Dedifferentiated amniotic fluid mesenchymal stem cell (primary cell): ENCODE measurements at regions not wholly inside any gene's neighbourhood (a gene's known extent, or its start where the extent isn't known, plus 50 kb on each side); places are given as distances from the start of the nearest gene placed in this dataset.
A peak's percentile ranks its signal among the peaks of the same experiment; 100 is the strongest.
"Not testable (repeated sequence)": the region's sequence is repeated elsewhere in the genome, so short reads cannot be mapped to it uniquely, and the experiment has no call there.

Experiments used
- DNase-seq: peaks from one replicate; pipeline ENCODE4 v3.0.0-alpha.2; 2016; ENCODE audit errors: extremely low spot score

DNA sequence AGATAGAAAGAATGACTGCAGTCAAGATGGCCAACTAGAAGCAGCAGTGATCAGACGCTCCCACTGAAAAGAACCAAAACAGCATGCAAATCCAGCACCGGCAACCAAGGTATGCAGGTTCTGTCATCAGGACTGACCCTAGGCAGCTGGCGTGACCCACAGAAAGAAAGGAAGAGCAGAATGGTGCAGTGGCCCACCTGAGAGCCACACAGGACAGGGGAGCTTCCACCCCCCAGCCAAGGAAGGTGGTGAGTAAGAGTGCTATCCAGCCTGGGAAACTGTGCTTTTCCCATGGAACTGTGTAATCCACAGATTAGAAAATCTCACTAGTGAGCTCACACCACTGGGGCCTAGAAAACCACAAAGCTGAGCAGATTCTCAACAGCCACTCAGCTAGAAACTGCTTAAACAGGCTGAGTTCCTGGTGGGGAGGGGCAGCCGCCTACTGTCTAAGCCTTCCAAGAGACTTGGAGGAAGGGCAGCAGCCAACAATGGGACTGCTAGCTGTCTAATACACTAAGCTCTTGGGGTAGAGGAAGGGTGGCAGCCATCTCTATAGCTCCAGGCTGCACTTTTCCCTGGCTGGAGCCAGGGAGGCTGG is 127.9 kb downstream of the EVA1A start:
- DNase-seq, result no peak

DNA sequence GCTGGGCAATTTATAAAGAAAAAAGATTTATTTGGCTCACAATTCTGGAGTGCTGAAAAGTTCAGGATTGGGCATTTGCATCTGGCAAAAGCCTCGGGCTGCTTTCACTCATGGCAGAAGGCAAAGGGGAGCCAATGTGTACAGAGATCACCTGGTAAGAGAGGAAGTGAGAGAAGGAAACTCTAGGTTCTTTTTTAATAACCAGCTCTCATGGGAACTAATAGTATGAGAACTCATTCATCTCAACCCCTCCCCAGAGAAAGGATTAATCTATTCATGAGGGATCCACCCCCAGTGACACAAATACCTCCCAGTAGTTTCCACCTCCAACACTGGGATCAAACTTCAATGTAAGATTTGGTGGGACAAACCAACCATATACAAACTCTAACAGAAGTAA is 129.0 kb downstream of the EVA1A start:
- DNase-seq, result no peak

DNA sequence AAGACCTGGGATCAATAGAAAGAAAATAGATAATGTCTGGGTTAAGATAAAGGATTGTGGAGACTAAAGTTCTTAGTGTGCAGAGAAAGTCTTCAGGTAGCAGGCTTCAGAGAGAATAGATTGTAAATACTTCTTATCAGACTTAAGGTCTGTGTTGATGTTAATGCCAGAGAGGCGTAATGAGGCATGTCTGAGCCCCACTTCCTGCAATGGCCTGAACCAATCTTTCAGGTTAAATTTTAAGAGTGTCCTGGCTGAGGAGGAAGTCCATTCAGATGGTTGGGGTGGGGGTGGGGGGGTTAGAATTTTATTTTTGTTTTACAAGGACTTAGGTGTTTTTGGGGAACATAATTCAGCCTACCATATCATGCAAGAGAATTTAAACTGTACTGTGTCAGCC is 129.5 kb downstream of the EVA1A start:
- no peak for DNase-seq

DNA sequence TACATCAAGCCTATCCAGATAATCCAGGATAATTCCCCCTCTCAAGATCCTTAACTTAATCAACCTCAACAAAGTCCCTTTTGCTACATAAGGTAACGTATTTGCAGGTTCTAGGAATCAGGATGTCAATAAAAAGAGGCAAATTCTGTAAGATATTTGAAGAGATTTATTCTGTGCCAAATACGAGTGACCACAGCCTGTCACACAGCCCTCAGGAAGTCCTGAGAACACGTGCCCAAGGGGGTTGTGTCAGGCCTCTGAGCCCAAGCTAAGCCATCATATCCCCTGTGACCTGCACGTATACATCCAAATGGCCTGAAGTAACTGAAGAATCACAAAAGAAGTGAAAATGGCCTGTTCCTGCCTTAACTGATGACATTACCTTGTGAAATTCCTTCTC is 130.3 kb downstream of the EVA1A start:
- not testable (repeated sequence) for DNase-seq

DNA sequence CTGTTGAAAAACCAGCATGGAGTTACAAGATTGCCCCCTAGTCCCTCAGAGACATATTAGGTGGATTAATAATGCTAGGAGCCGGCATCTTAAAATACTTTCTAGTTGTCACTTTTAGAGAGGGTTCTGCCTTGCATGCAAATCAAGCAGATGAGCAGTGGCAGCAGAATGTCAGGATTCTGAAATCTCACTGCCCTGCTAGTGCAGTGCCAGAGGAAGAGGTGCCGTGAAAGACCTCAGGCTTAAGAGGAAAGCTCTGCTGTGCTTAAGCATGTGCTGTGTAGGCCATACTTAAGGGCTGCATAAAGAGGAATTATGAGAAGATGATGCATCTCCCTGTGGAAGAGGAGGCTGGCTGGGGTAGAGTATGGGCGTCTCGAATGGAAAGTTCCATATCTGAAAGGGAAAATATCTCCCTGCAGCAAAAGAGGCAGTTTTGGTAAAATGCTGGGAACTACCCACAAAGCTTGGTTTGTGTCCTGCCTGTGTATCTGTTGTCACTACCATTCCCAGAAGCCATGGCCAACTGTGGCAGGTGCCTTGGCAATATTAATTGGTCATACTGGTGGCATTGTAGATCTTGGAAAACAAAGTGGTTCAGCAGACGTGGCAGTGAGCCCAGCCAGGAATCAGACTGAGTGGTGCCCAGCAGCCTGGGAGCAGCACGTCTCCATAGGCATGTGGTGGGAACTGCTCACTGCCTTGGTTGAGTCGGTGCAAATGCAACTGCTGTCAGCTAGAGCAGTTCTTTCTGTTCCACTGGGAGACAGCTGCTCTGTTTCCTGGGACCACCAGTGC is 131.9 kb downstream of the EVA1A start:
- DNase-seq, result no peak

DNA sequence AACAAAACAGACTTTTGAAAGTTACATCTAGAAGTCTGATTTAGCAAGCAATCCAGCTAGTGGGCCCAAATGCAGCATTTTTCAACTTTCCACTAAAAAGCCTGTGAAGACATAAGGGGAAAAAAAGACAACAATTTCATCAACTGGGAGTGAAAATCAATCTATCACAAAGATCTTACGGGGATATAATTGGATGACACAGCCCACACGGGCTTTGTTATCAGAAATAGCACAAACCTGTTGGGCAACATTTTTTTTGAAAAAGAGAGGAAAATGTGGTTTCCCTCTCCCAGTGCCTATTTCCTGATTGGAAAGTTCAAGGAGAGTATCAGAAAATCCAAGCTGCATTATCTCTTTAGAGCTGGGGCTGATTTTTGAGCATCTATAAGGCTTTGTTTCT is 132.7 kb downstream of the EVA1A start:
- DNase-seq, result no peak

DNA sequence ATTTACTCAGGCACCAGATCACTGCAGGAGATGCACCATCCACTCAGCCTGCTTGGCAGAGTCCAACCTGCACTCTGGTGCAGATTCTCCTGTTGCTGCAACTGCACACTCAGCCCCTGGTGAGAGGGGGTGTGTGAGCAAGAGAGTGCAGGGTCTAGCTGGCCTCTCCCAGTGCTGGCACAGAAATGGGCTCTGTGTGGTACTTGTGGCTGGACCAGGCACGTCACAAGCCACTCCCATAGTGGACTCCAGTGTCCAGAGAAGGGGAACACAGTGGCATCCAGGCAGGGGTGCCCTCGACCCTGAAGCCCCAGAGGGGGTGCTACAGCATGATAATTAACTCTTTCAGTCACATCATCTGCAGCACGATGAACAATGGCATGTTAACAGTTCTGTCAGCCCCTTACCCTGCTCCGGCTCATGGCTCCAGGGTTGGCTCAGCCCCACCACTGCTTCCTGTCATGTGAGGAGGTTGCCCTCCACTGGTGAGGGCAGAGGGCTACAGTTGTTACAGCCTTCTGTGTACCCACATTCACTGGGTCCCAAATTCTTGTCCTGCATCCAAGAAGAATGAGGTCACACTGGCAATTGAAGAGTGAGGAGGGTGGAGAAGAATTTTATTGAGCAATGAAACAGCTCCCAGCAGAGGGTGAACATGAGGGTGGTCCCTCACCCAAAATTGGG is 135.7 kb downstream of the EVA1A start:
- no peak for DNase-seq

DNA sequence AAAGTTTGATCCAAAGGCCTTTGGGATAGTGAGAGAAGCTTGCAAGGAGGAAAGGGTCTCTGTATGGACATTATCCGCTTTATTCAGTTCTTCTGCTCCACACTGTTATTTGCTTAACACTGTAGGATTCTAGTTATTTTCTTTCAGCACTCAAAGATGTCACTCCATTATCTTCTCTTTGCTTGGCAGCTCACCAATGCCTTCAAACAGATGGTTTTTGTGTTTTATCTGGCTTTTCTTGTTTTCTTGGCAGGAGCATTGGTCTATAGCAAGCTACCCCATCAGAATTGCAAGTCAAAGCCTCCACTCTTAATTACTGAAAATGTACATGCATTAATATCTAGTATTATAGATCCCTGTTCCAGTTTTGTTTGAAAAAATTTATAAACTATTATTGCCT is 138.8 kb downstream of the EVA1A start:
- no peak for DNase-seq

DNA sequence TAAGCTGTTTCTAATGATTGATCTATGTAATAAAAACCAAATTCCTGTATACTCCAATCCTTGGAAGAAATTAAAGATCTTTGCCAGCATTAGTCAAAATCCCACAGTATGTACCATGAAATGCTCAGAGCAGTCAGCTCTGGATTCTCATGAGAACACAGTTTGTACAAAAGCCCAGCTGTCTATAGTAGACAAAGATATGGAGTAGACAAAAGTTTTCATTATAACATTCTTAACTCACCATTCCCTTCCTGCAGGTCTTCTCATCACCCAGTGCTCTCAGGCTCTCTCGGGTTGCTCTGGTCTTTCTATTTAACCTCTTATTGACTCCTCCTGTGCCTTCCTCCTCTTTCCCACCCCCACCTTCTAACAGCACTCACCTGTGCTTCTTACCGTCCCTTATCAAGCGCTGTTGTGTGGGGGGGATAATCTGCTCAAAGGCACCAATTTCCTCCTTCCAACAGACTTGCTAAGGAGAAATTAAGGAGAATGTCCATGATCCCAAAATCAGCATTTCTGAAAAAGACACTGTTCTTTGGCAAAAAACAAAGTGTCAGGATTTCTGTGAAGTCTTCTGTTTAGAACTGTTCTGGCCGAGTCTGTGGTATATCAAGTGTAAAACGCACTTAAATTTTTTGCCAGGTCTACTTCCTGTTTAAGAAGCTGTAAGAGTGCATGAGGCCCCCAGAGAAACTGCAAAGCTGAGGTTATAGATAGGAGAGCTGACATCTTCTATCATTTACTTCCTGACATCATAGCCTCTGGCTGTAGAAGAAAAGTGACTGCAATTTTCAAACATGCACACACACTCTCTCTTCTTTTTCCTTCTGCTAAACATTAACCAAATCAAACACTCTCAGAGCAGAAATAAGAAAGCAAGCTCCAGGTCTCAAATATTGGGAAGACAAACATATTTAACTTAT is 144.1 kb downstream of the EVA1A start:
- no peak for DNase-seq

DNA sequence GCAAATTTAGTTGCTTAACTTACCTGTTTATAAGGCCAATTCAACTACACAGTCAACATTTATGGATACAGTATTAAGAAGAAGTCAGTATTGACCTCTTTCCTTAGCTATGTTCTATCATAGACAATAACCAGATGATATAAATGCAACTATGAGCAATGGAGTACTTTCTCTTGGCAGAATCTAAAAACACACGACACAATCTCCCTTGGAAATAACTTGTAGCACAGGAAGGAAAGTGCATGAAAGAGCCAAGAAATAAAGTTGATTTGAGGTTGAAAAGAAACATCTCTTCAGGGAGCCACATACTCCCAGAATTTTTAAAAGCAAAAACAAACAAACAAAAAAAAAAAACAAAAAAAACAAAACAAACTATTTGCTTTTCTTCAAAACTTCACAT is 145.0 kb downstream of the EVA1A start:
- DNase-seq, result no peak

DNA sequence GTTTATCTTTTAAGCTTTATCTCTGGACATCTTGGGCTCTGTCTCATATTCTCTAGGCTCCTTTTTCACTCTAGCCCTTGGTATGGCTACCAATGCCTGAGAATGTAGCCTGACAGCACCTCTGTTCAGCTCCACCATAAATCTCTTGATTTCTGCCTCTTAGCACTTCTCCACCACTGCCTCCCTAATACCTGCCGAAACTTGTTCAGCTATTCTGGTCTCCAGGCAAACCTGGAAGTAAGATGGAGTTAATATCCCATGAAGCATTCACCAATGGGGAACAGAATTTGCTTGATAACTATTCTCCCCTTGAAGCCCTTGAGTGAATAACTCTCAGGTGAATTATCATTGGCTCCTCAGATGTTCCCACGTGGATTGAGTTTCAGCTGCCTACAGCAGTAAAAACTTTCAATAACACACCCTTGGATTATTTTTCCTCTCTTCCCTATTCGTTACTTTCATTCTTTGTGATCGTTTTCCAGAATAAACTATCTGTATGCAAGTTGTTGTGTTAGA is 145.6 kb downstream of the EVA1A start:
- DNase-seq, result no peak

DNA sequence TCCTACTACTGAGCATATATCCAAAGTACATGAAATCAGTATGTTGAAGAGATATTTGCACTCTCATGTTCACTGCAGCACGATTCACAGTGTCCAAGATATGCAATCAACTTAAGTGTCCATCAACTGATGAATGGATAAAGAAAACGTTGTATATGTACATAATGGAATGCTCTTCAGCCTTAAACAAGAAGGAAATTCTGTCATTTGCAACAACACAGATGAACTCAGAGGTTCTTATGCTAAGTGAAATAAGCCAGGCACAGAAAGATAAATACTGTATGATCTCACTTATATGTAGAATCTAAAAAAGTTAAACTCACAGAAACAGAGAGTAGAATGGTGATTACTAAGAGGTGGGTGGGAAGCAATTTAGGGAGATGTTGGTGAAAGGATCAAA is 149.2 kb downstream of the EVA1A start:
- DNase-seq, result no peak

DNA sequence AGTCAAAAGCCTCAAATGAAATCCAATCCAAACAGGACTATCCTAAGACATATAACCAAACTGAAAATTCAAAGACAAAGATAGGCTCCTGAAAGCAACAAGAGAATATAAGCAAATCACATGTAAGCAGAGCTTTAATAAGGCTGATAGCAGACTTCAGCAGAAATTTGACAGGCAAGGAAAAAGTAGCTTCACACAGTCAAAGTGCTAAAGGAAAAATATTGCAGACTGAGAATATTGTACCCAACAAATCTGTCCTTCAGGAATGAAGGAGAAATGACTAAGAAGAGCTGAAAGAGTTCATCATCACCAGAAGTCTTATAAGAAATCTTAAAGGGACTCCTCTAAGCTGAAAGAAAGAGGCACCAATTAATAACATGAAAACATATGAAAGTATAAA is 150.0 kb downstream of the EVA1A start:
- DNase-seq, result no peak

DNA sequence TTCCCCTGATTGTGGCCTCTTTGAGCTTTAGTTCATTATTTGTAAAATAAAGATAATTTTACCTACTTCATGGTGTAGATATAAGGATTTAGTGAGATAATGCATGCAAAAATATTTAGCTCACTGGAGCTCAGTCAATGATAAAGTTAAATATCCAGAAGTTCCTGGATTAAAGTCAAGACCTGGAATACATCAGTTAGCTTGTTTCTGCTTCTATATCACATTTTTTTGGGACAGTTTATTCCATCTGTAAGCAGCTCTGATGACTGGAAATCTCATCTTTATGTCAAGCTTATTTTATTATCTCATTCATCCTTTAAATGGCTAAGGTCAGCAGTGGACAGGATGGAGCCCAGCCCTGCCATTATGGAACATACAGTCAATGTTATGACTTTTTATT is 152.0 kb downstream of the EVA1A start:
- no peak for DNase-seq

DNA sequence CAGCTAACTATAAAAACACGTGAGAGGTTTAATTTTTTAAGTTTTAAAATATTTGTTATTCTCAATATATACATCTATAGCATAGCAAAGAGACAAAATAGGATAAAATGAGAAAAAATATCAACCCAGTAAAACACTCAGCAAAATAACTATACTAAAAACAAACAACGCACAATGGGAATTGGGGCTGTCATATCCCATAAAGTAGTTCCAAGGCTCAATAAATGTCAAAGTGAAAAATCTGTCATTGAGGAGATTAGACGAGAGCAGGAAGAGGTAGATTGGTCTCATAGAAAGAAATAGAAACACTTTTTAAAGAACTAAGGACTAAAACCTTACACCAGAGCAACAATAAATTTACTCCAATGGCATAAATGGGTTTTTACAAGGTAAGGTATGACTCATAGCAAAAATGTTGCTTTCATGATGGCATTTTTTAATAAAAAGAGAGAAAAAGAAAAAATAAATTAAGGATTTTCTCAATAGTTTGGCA is 153.7 kb downstream of the EVA1A start:
- DNase-seq, result no peak

DNA sequence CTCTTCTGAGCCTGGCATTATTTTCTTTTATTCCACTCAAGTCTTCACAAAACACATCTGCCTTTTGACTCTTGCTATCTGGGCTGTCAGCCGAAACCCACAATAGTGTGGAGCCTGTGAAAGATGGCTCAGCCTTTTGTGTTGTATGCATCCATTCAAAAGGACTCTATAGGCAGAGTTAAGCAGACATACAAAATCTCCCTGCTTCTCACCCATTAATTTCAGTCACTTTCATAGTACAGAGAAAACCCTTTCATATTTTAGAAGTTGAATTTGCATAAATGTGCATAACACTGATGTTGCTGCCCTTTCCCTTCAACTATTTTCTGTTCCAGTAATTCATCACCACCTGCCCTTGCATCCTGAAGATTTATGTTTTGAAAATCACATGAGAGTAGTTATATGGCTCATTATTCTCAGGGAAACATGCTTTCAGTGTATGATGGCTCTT is 154.6 kb downstream of the EVA1A start:
- no peak for DNase-seq

DNA sequence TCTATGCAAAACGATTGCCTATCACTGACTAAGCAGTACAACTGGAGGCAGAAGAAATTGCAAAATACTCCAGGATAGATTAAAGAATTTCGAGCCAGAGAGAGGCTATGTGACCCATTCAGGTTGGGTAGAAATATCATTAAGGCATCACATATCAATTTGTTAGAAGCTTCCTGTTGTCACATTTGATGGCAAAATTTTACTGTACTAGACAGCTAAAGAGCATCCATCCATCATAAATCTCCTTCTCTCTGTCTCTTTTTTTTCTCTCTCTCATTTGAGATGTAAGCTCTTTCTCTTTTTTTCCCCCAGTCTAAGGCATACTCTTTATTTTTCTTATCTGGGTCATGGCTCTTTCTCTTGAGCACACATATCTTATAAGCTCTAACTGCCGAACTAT is 155.7 kb downstream of the EVA1A start:
- DNase-seq, result no peak

DNA sequence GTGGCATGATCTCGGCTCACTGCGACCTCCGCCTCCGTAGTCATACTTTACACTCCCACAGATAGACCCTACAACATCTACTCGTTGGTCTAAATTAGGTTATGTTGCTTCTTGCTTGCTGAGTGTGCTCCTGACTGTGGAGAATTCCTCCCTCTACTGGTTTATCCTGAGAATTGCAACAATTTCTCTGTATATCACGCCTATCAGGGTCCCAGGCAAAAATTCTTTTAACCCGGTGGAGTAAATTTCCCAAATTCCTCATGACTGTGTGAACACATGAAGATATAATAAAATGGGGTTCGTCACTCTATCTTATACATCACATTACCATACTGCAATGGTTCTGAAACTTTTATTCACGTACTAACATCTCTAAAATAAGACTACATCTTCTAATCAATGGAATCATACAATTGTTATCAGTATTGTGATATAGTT is 156.7 kb downstream of the EVA1A start:
- DNase-seq, result peak; percentile 60

DNA sequence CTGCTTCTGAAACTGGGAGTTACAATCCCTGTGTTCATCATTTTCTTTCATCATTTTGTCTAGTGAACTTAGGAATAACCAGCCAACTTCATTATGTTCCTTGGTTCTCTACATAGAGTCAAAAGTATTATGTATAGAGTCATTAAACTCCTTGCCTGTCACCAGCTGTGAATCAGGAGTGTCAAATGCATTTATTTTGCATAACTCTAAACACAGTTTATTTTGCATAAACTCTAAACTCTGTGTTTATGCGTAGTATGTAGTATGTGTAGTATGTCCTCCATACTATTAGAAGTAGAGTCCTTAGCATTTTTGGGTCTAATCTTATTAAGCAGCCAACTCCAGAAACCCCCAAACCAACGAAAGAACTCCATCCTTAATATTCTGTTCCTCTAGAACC is 164.4 kb downstream of the EVA1A start:
- no peak for DNase-seq

DNA sequence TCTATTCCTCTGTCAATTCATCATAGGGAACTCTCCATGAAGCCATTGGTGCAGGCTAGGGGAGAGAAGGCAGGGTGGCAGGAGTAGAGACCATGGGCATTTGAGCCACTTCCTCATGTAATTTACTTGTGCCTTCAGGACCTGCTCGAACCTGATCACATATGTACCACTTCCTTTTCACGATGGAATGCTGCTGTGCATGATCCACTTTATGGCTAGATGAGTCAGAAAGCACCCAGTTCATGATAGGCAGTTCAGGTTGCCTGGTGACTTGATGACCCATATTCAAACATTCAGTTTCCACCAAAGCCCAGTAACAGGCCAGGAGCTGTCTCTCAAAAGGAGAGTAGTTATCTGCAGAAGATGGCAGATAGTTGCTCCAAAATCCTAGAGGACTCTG is 166.0 kb downstream of the EVA1A start:
- not testable (repeated sequence) for DNase-seq

DNA sequence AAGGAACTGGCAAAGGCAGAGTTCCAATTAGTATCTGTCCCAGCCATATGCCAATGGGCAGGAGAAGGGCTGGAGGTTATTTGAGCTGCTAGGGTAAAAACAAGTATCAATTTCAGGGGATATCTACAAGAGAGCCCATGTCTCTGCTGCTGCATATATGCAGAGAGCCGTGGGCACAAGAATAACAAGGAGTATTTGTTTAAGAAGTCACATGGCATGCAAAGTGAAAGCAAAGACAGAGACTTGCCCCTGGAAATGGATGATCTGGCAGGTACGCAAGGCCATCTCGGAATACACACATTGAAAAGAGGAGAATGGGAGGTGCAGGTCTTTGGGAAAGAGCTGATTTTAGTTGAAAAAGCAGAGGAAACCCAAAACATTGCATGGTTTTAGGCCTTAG is 170.6 kb downstream of the EVA1A start:
- no peak for DNase-seq

DNA sequence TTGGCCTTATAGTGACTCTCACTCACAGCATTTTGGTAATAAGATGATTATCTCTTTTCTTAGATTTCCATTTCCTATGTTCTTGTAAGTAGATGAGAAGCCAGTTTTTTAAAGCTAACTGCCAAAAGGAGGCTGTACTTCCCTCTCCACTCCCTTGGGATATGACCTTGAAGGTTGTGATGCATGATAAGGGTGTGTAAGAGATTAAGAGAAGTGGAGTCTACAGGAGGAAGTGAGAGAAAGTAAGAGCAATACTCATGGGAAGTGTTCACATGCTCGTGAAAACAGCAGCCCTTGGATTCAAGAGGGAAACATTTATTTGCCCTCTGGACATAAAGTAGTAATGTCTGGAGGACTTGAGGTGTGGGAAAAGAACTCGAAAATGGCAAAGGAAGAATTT is 171.5 kb downstream of the EVA1A start:
- DNase-seq, result no peak
